Heart right ventricle (tissue), 16 donors: ENCODE measurements at regions not wholly inside any gene's neighbourhood (a gene's known extent, or its start where the extent isn't known, plus 50 kb on each side); places are given as distances from the start of the nearest gene placed in this dataset.

Source experiments
- ATAC-seq, 8 donors: fragments of 200-7000 bp; cut with Tn5 transposase; one replicate each; pipeline ENCODE4 v1.9.1; 2020; ENCODE audit warnings: mild to moderate bottlenecking in 8 of 8, moderate library complexity in 8 of 8, moderate number of reproducible peaks in 1 of 8
- DNase-seq, 2 donors: peaks; one replicate each; pipeline ENCODE4 v3.0.0-alpha.2; 2020
- H3K27ac ChIP-seq, 10 donors: fragments of 200-600 bp; sonication (generic) in 2 of 10; one replicate each; pipeline versions ENCODE4 v1.5.0 to v1.8.0; 2020 to 2022; ENCODE audit warnings: mild to moderate bottlenecking in 3 of 10
- H3K27me3 ChIP-seq, 7 donors: fragments of 200-600 bp; one replicate each; pipeline ENCODE4 v1.8.0; 2021 to 2022; ENCODE audit warnings: mild to moderate bottlenecking in 2 of 7
- H3K36me3 ChIP-seq, 9 donors: fragments of 200-600 bp; sonication (generic) in 1 of 9; one replicate each; pipeline versions ENCODE4 v1.5.0 to v1.8.0; 2020 to 2022; ENCODE audit warnings: mild to moderate bottlenecking in 2 of 9
- H3K4me1 ChIP-seq, 9 donors: fragments of 200-600 bp; sonication (generic) in 1 of 9; one replicate each; pipeline versions ENCODE4 v1.5.0 to v1.8.0; 2020 to 2022; ENCODE audit warnings: mild to moderate bottlenecking in 4 of 9
- H3K4me3 ChIP-seq, 10 donors: fragments of 200-600 bp; sonication (generic) in 2 of 10; one replicate each; pipeline versions ENCODE4 v1.5.0 to v1.8.0; 2020 to 2022; ENCODE audit warnings: mild to moderate bottlenecking in 7 of 10, moderate library complexity in 2 of 10
- H3K9me3 ChIP-seq, 11 donors: fragments of 200-600 bp in 10 of 11; sonication (generic) in 2 of 11; one replicate each; pipeline versions ENCODE4 v1.5.0 to v1.8.0; 2013 to 2022; ENCODE audit warnings: mild to moderate bottlenecking in 2 of 11, control low read depth in 1 of 11, moderate library complexity in 1 of 11
- WGBS, 2 donors: extraction: QIAGEN DNeasy Blood & Tissue Kit; methylation state at CpG; one replicate each; pipeline ENCODE4 v1.1.7; 2013; ENCODE audit warnings: inconsistent platforms in 1 of 2; 5-methylcytosine and 5-hydroxymethylcytosine counted together
- intact Hi-C, 10 donors: fragments of 100-400 bp; cut with DNase I; formaldehyde crosslinking; loops; one replicate each; pipeline versions ENCODE4 v1.11.1 to v1.14.2; 2022
- TF ChIP-seq, protein P1 (sequence below), 9 donors: fragments of 200-600 bp; sonication (generic) in 2 of 9; IDR thresholded peaks; one replicate each; pipeline versions ENCODE4 v1.5.0 to v1.8.0; 2021 to 2022; ENCODE audit warnings: antibody characterized with exemption in 9 of 9, mild to moderate bottlenecking in 5 of 9, moderate library complexity in 1 of 9
- donor health status: Arrhythmogenic right ventricular cardiomyopathy.
- donor health status: ischemic (EF 13 %, LVEDD 7.1; RV severe dilation, severe dysfunction).
- donor health status: healthy with polysubstance abuse.
- donor health status: DM: no; HTN: yes; CAD: no.
- donor health status: DM: no; HTN: no; CAD: no.
- donor health status: ischemic (EF 25% LVEDD 6.9; RV normal size, moderate dysfunction).
- donor health status: ischemic (EF 25% LVEDD 5.7; RV mildly dilated, moderate dysfunction).
- donor health status: healthy.
- donor health status: DM: yes; HTN: yes; CAD: no.
- donor health status: Ischemic cardiomyopathy.
- donor health status: ischemic (EF 35%, LVEDD 5.7; RV mildly dilated, moderate dysfunction).
- donor health status: nonischemic (EF 11% LVEDD 7.7; RV severe dilation, severe dysfunction).
- donor health status: DM: yes; HTN: yes; CAD: no.
- donor health status: PGD.
- donor health status: ischemic (EF 29% LVEDD 5.4; RV normal size, mild dysfunction).
- donor health status: nonischemic (EF 23%, LVEDD 6.1; RV moderate dilation, normal function).

DNA sequence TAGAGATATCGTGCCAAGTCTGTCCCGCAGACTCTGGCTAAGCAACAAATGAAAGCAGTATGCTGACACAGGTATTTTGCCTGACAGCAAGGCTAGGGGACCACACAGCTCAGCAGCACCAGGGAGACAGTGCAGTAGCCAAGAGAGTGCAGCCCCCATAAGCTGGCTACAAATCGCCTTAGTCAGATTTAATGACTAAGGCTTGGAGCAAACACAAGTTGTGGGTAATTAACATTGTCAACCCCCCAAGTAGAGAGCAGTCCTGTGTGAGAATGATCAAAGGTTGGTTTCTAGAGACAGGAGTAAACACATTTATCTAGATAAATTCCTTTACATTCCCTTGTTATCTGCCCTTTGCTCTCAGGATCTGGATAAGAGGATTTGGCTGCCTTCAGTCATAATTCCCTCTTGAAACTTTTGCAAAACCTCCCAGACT, 1434.5 kb upstream of the CDH6 start:
- TF ChIP-seq, protein P1, sequence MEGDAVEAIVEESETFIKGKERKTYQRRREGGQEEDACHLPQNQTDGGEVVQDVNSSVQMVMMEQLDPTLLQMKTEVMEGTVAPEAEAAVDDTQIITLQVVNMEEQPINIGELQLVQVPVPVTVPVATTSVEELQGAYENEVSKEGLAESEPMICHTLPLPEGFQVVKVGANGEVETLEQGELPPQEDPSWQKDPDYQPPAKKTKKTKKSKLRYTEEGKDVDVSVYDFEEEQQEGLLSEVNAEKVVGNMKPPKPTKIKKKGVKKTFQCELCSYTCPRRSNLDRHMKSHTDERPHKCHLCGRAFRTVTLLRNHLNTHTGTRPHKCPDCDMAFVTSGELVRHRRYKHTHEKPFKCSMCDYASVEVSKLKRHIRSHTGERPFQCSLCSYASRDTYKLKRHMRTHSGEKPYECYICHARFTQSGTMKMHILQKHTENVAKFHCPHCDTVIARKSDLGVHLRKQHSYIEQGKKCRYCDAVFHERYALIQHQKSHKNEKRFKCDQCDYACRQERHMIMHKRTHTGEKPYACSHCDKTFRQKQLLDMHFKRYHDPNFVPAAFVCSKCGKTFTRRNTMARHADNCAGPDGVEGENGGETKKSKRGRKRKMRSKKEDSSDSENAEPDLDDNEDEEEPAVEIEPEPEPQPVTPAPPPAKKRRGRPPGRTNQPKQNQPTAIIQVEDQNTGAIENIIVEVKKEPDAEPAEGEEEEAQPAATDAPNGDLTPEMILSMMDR (IDR thresholded peaks at IDR 0.05) = no peak
- Histone ChIP-seq H3K4me1 (no peaks in the 10 kb centered on the region), H3K27ac (no peak overlapping the region), H3K4me3 (no peak overlapping the region), H3K36me3 (no peaks in the 10 kb centered on the region), H3K27me3 (no peaks in the 10 kb centered on the region), H3K9me3 (peaks cover 0 to 33% (median 0%) of the 10 kb centered on the region in 11 donors)
- 43 to 47% methylated on average over 3 of the region's 3 CpGs for WGBS, 2 donors
- ATAC-seq (no peak), DNase-seq (no peak)
- intact Hi-C loops = no loop called here

DNA sequence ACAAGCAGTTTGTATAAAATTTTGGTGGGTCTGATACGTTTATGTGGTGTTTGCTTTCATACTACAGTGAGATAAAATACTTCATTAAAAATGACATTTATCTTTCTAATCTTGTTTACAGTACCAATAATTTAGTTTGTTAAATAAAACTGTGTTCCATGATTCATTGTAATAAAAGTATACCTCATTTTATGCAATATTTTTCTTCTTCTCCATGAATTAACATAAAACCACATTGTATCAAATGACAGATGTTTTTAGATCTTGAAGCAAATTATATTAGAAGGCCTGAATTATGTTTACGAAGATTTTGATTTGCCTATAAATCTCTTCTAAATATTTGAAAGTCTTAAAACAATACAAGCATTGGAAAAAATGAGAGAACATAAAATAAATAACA, 1443.0 kb upstream of the CDH6 start:
- Histone ChIP-seq H3K9me3 (peaks cover 0 to 31% (median 0%) of the 10 kb centered on the region in 11 donors), H3K27ac (no peak overlapping the region), H3K27me3 (no peaks in the 10 kb centered on the region), H3K4me1 (no peaks in the 10 kb centered on the region), H3K36me3 (no peaks in the 10 kb centered on the region), H3K4me3 (no peak overlapping the region)
- TF ChIP-seq, protein P1 (IDR thresholded peaks at IDR 0.05) = no peak
- no peak for ATAC-seq
- WGBS, 2 donors = 59 to 68% methylated on average over 2 of the region's 2 CpGs
- no peak for DNase-seq
- intact Hi-C loops = no loop called here

DNA sequence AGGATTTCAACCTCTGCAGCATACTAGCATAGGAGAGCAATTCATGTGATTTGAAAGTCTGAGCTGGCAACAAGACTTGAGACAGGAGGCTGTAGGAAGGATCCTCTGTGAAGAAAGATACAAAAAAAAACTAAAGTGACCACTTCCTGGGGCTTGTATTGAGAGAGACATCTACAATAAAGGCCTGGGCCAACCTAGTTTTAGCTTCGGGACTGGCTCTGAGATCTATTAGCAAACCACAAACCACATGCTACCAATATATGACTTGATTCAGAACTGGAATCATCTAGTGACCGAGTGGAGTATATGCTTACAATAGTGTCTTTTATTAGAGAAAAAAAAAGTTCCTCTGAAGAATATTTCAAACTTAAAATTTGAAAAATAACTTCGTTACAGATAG, 1448.9 kb upstream of the CDH6 start:
- Histone ChIP-seq H3K4me1 (no peaks in the 10 kb centered on the region), H3K27me3 (no peaks in the 10 kb centered on the region), H3K9me3 (peaks cover 0 to 12% (median 0%) of the 10 kb centered on the region in 11 donors), H3K36me3 (no peaks in the 10 kb centered on the region), H3K4me3 (no peak overlapping the region), H3K27ac (no peak overlapping the region)
- 64 to 70% methylated on average over 3 of the region's 3 CpGs for WGBS, 2 donors
- intact Hi-C loops = no loop called here
- TF ChIP-seq, protein P1 (IDR thresholded peaks at IDR 0.05) = no peak
- ATAC-seq = no peak
- DNase-seq = no peak

DNA sequence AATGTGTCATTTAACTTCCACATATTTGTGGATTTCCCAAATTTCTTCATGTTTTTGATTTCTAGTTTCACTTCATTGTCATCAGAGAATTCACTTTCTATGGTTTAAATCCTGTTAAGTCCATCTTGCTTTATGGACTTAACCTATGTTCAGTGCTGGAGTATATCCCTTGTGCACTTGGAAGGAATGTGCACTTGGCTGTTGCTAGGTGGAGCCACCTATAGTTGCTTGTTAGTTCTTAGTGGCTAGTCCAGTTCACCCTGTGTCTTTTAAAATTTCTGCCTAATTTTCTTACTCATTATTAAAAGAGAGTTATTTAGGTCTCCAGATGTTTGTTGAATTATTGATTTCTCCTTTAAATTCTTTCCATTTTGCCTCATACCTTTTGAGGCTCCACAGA, 1472.5 kb upstream of the CDH6 start:
- TF ChIP-seq, protein P1 (IDR thresholded peaks at IDR 0.05) = no peak
- peaks cover 0 to 5% (median 0%) of the 10 kb centered on the region in 11 donors for H3K9me3 ChIP-seq
- intact Hi-C loops = no loop called here
- H3K36me3 ChIP-seq = no peaks in the 10 kb centered on the region
- H3K27ac ChIP-seq = no peak overlapping the region
- no peak overlapping the region for H3K4me3 ChIP-seq
- ATAC-seq (no peak), DNase-seq (no peak)
- no peaks in the 10 kb centered on the region for H3K27me3 ChIP-seq
- H3K4me1 ChIP-seq = no peaks in the 10 kb centered on the region
